Adipocyte (in vitro differentiated cells): ENCODE measurements at regions not wholly inside any gene's neighbourhood (a gene's known extent, or its start where the extent isn't known, plus 50 kb on each side); places are given as distances from the start of the nearest gene placed in this dataset.
A peak's percentile ranks its signal among the peaks of the same experiment; 100 is the strongest.
"Not testable (repeated sequence)": the region's sequence is repeated elsewhere in the genome, so short reads cannot be mapped to it uniquely, and the experiment has no call there.

Experiments used
- DNase-seq: peaks from one replicate; pipeline ENCODE4 v3.0.0-alpha.2; 2015; ENCODE audit warnings: low read depth
- H3K27me3 ChIP-seq: replicated peaks from 2 replicates; pipeline ENCODE4 v1.7.0; 2013; ENCODE audit warnings: mild to moderate bottlenecking, low read length, moderate library complexity; ENCODE audit not compliant: control insufficient read depth, insufficient read depth
- H3K36me3 ChIP-seq: 2 replicates; pipeline ENCODE4 v1.7.0; 2013; ENCODE audit warnings: low read length, mild to moderate bottlenecking, moderate library complexity; ENCODE audit not compliant: control insufficient read depth, insufficient read depth, severe bottlenecking
- H3K4me1 ChIP-seq: 2 replicates; pipeline ENCODE4 v1.7.0; 2013; ENCODE audit warnings: mild to moderate bottlenecking, low read length, moderate library complexity; ENCODE audit not compliant: control insufficient read depth, insufficient read depth
- H3K4me3 ChIP-seq: 2 replicates; pipeline ENCODE4 v1.7.0; 2013; ENCODE audit warnings: mild to moderate bottlenecking, low read length, moderate library complexity
- H3K9ac ChIP-seq: 2 replicates; pipeline ENCODE4 v1.7.0; 2013; ENCODE audit warnings: mild to moderate bottlenecking, low read length, moderate library complexity
- H3K9me3 ChIP-seq: 2 replicates; pipeline ENCODE4 v1.7.0; 2013; ENCODE audit warnings: mild to moderate bottlenecking, low read length, moderate library complexity; ENCODE audit not compliant: control insufficient read depth

DNA sequence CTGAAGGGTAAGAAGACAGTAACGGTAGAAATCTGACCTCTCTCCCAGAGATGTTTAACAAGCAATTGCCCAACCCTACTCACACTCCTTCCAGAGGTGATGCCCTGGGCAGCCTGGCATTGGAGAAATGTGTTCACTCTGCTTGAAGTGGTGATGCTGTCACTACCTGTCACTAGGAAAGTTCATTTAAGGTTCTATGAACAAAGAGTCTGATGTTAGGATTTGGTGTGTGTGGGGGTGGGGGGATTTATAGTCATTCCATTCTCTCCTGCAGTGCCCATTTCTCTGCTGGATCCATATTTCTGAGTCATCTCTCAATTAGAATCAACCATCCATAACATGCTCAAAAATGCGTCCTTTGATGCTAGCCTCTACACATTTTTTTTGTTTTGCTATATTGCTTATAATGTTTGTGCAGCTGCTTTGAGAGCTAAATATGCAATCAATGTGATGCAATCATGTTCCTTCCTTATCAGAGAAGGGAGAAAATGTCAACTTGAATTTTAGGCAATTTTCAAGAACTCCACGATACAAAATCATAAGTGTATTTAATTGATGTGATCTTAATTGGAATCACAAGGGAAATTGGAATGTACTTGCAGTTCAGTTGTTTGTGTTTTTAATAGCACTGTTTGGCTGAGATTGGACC, 173.9 kb downstream of the DUSP10 start:
- DNase-seq = peak; percentile 77
- Histone ChIP-seq H3K9me3 (no peaks in the 10 kb centered on the region), H3K36me3 (no peaks in the 10 kb centered on the region), H3K27me3 (no peaks in the 10 kb centered on the region), H3K4me3 (peak overlapping the region; percentile 34), H3K4me1 (peaks cover 28% of the 10 kb centered on the region), H3K9ac (no peak overlapping the region)

DNA sequence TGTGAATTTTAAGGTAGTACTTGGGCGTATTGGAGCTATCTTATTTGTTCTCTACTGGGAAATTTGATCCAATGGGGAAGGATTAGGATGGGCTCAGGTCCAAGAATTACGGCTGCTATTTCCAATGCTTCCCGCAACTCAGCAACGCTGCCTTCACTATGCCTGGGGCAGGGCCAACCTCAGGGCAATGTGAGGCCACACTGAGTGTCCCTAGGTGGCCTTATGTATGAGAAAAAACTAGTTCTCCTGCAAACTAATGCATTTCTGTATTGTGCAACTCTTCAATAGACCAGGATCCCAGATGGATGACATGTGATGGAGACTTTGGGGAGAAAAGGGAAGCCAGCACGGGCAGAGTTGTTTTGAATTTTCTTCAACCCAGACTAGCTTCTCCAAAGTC, 168.1 kb downstream of the DUSP10 start:
- H3K36me3 ChIP-seq = no peaks in the 10 kb centered on the region
- no peaks in the 10 kb centered on the region for H3K27me3 ChIP-seq
- DNase-seq = no peak
- H3K4me3 ChIP-seq = no peak overlapping the region
- peaks cover 6% of the 10 kb centered on the region for H3K9me3 ChIP-seq
- no peak overlapping the region for H3K9ac ChIP-seq
- H3K4me1 ChIP-seq = peaks cover under 1% of the 10 kb centered on the region

DNA sequence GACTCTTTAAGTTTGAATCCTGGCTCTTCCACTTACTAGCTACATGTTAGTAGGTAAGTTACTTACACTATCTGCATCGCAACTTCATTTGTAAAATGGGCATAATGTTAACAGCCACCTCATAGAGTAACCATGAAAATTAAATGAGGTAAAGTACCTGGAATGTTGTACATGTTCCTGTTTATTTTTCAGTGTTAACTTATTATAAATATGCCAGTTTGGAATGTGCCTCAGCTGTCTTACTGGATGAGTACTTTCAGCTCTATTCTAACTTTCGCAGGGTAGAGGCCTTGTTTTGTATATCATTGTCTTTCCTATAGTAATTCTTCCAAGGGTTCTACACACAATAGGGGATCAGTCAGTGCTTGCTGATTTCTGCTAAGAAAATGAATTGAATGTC, 167.4 kb downstream of the DUSP10 start:
- no peak for DNase-seq
- Histone ChIP-seq H3K4me3 (no peak overlapping the region), H3K9me3 (peaks cover 6% of the 10 kb centered on the region), H3K4me1 (no peaks in the 10 kb centered on the region), H3K27me3 (no peaks in the 10 kb centered on the region), H3K9ac (no peak overlapping the region), H3K36me3 (no peaks in the 10 kb centered on the region)

DNA sequence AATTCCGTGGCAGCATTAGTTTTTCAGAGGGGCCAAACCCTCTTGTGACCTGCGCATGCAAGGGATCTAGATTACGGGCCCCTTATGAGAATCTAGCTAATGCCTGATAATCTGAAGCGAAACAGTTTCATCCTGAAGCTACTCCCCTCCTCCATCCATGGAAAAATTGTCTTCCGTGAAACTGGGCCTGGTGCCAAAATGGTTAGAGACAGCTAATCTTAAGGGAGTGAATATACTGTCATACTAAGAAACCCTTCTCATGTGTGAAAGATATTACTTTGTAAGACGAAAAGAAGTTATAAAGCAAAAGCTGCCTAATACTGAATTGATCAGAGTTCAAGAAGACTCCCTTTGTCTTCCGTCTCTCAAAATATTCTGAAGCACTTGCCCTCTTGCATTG, 166.3 kb downstream of the DUSP10 start:
- no peaks in the 10 kb centered on the region for H3K4me1 ChIP-seq
- H3K9ac ChIP-seq = no peak overlapping the region
- H3K36me3 ChIP-seq = no peaks in the 10 kb centered on the region
- no peak for DNase-seq
- no peak overlapping the region for H3K4me3 ChIP-seq
- peaks cover 6% of the 10 kb centered on the region for H3K9me3 ChIP-seq
- no peaks in the 10 kb centered on the region for H3K27me3 ChIP-seq

DNA sequence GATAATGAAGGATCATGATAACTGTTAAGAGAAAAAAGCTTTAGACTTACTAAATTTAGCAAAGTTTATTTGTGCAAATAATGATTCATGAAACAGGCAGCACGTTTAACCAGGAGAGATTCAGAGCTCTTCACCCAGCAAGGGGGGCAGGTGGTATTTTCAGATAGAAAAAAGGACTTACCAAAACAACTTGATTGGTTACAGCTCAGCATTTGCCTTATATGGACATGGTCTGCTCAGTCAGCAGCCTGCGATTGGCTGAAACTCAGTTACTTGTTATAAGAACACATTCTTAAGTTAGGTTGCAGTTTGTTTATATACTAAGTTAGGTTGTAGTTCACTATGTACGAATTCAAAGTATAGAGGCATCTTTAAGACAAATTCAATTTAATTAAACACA, 165.6 kb downstream of the DUSP10 start:
- peak; percentile 14 for DNase-seq
- Histone ChIP-seq H3K4me3 (no peak overlapping the region), H3K4me1 (no peaks in the 10 kb centered on the region), H3K27me3 (no peaks in the 10 kb centered on the region), H3K36me3 (no peaks in the 10 kb centered on the region), H3K9me3 (peaks cover 6% of the 10 kb centered on the region), H3K9ac (no peak overlapping the region)

DNA sequence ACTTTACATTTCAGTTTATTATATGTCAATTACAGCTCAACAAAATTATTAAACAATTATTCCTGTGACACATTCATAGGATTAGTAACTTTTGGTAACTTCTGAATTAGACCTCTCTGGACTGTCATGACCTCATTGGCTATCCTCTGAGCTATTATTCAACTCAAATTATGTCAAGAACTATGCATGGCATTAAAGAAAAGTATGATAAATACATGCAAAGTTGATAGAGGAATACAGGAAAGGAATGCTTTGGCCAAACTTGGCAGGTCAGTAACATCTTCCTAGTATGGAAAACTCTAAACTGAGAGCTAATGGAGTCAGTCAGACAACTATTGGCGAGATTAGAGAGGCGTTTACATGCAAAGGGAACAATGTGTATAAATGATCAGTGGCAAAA, 158.4 kb downstream of the DUSP10 start:
- no peak overlapping the region for H3K9ac ChIP-seq
- no peaks in the 10 kb centered on the region for H3K27me3 ChIP-seq
- H3K36me3 ChIP-seq = no peaks in the 10 kb centered on the region
- H3K4me3 ChIP-seq = no peak overlapping the region
- no peaks in the 10 kb centered on the region for H3K4me1 ChIP-seq
- DNase-seq = no peak
- peaks cover 6% of the 10 kb centered on the region for H3K9me3 ChIP-seq

DNA sequence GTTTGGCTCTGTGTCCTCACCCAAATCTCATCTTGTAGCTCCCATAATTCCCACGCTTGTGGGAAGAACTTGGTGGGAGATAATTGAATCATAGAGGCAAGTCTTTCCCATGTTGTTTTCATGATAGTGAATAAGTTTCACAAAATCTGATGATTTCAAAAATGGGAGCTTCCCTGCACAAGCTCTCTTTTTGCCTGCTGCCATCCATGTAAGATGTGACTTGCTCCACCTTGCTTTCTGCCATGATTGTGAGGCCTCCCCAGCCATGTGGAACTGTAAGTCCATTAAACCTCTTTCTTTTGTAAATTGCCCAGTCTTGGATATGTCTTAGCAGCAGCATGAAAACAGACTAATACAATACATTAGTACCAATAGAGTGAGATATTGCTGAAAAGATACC, 154.9 kb downstream of the DUSP10 start:
- not testable (repeated sequence) for H3K4me3 ChIP-seq, H3K9ac ChIP-seq, H3K36me3 ChIP-seq, H3K9me3 ChIP-seq, H3K4me1 ChIP-seq, H3K27me3 ChIP-seq, DNase-seq

DNA sequence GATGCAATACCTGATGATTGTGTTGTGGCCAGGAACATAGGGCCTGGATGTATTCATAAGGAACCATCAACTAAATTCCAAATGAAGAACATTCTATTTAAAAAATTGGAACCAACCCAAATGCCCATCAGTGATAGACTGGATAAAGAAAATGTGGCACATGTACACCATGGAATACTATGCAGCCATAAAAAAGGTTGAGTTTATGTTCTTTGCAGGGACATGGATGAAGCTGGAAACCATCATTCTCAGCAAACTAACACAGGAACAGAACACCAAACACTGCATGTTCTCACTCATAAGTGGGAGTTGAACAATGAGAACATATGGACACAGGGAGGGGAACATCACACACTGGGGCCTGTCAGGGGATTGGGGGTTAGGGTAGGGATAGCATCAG, 150.6 kb downstream of the DUSP10 start:
- not testable (repeated sequence) for H3K4me3 ChIP-seq, H3K27me3 ChIP-seq, H3K9me3 ChIP-seq, DNase-seq, H3K36me3 ChIP-seq, H3K9ac ChIP-seq, H3K4me1 ChIP-seq

DNA sequence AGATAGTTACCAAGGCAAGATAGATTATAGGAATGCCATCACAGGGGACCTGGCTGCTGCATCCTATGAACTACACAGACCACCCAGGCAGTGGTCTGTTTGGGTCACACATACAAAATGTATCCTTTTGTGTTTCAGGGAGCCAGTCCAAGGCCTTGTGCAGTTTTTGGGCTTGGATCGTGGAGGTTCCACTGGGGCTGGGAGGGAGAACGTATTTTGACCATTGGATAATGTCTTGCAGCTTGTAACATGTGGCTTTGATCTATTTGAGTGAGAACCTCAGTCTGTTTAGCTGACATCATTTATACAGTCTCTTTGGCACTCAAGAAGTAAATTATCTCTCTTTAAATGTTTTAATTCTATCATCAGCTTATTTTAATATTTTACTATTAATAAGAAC, 147.3 kb downstream of the DUSP10 start:
- Histone ChIP-seq H3K9ac (no peak overlapping the region), H3K36me3 (no peaks in the 10 kb centered on the region), H3K4me3 (no peak overlapping the region), H3K4me1 (no peaks in the 10 kb centered on the region), H3K9me3 (no peaks in the 10 kb centered on the region), H3K27me3 (no peaks in the 10 kb centered on the region)
- no peak for DNase-seq

DNA sequence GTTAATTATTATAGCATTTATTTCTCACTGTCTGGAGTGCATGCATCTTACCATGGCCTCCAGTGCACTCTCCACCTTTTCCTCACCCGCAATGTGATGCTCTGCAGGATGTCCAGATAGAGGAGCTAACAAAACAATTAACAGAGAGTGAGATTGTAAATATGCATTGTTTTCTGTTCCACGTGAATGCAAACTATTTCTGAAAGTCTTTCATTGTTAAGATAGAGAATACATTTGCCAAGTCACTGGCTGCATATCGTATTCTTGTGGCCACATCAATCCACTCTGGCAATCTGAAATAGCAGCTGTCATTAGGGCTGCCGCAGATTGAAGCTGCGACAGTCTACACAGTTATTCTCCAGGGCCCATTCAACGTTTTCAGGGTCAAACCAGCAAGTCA, 143.8 kb downstream of the DUSP10 start:
- H3K9ac ChIP-seq = no peak overlapping the region
- no peaks in the 10 kb centered on the region for H3K36me3 ChIP-seq
- no peaks in the 10 kb centered on the region for H3K27me3 ChIP-seq
- H3K4me3 ChIP-seq = no peak overlapping the region
- DNase-seq = no peak
- no peaks in the 10 kb centered on the region for H3K9me3 ChIP-seq
- H3K4me1 ChIP-seq = peaks cover 8% of the 10 kb centered on the region

DNA sequence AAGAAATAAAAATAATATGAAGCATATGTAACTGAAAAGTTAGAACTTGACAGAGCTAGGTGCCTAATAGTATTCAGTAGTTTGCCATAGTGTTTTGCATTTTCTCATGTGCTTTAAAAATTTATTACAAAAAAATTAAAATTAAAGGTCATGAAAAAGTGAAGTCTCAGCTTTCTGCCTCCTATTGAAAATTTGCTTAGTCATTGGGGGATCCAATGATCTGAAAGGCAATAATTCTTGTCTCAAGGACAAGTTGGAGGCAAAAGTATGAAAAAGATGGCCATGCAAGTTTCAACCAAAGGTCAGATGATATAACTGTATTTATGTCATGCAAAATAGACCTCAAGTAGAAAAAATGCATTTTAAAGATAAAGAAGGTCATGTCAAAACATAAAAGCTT, 140.7 kb downstream of the DUSP10 start:
- no peaks in the 10 kb centered on the region for H3K9me3 ChIP-seq
- H3K4me1 ChIP-seq = peaks cover 18% of the 10 kb centered on the region
- H3K4me3 ChIP-seq = no peak overlapping the region
- DNase-seq = no peak
- no peaks in the 10 kb centered on the region for H3K36me3 ChIP-seq
- H3K27me3 ChIP-seq = no peaks in the 10 kb centered on the region
- no peak overlapping the region for H3K9ac ChIP-seq

DNA sequence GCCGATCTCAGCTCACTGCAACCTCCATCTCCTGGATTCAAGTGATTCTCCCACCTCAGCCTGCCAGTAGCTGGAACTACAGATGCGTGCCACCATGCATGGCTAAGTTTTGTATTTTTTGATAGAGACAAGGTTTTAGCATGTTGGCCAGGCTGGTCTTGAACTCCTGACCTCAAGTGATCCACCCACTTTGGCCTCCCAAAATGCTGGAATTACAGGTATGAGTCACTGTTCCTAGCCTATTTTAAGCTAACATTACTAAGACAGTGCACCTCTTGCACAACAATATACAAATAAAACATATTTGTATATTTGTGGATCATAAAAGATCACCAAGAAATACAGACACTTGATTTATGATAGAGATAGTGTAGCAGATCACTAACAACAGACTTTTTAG, 139.1 kb downstream of the DUSP10 start:
- H3K27me3 ChIP-seq = no peaks in the 10 kb centered on the region
- peaks cover 25% of the 10 kb centered on the region for H3K4me1 ChIP-seq
- peak; percentile 66 for DNase-seq
- no peaks in the 10 kb centered on the region for H3K36me3 ChIP-seq
- no peak overlapping the region for H3K4me3 ChIP-seq
- no peaks in the 10 kb centered on the region for H3K9me3 ChIP-seq
- H3K9ac ChIP-seq = no peak overlapping the region
